HepG2 (cell line): ENCODE measurements at regions not wholly inside any gene's neighbourhood (a gene's known extent, or its start where the extent isn't known, plus 50 kb on each side); places are given as distances from the start of the nearest gene placed in this dataset.

ENCODE experiments used
- ATAC-seq: fragments of 200-7000 bp; cut with Tn5 transposase; 3 replicates; pipeline ENCODE4 v1.9.1; 2020; ENCODE audit warnings: mild to moderate bottlenecking, moderate library complexity
- BruUV-seq: library from RNA; stranded (reverse); fragments of 400-500 nt; replicated peaks from 2 replicates; lab custom pipeline; 2021; lab: Mats Ljungman, UMichigan
- CTCF ChIA-PET: fragments of 300-600 bp; formaldehyde crosslinking; extraction: SDS; loops from one replicate; lab custom pipeline; 2021; ENCODE audit warnings: low total read pairs, inconsistent platforms, low intra/inter-chr PET ratio; lab: Yijun Ruan, JAX
- POLR2A ChIA-PET: fragments of 350-600 bp; sonication (Branson Sonifier 250); formaldehyde crosslinking; loops from one replicate; lab custom pipeline; 2020; ENCODE audit warnings: antibody characterized with exemption, inconsistent platforms; lab: Yijun Ruan, JAX
- DNase-seq: peaks from one replicate; pipeline ENCODE4 v3.0.0-alpha.2; 2015; ENCODE audit warnings: low spot score
- FAIRE-seq: peaks from 3 replicates; lab custom pipeline; 2011; peaks lifted over from hg19 to GRCh38; lab: Jason Lieb, UNC
- H2AFZ ChIP-seq: one replicate; pipeline ENCODE4 v1.6.1; 2011; ENCODE audit warnings: low read length, inconsistent platforms
- H3K27ac ChIP-seq: fragments of 300-600 bp; 3 replicates; pipeline ENCODE4 v1.8.0; 2011; ENCODE audit warnings: mixed run types, mild to moderate bottlenecking, mixed read lengths, low read length, inconsistent platforms; ENCODE audit not compliant: insufficient read depth; ENCODE audit errors: extremely low read length
- H3K27me3 ChIP-seq, 2 experiments: fragments of 200-600 bp in 1 of 2; 2 replicates in 1 of 2; 3 replicates in 1 of 2; pipeline versions ENCODE4 v1.6.0 to v1.8.0; 2011; ENCODE audit warnings: low read length in 2 of 2, mild to moderate bottlenecking in 2 of 2, moderate library complexity in 2 of 2, inconsistent platforms in 1 of 2; ENCODE audit not compliant: insufficient read depth in 2 of 2, control insufficient read depth in 1 of 2
- H3K36me3 ChIP-seq, 2 experiments: fragments of 200-600 bp in 1 of 2; replicated peaks in 1 of 2; 2 replicates in 1 of 2; 3 replicates in 1 of 2; pipeline versions ENCODE4 v1.5.1 to v1.8.0; 2011; ENCODE audit warnings: low read length in 2 of 2, inconsistent platforms in 1 of 2; ENCODE audit not compliant: insufficient read depth in 2 of 2, control insufficient read depth in 1 of 2
- H3K4me1 ChIP-seq: 2 replicates; pipeline ENCODE4 v1.5.1; 2012; ENCODE audit warnings: low read length, inconsistent platforms; ENCODE audit not compliant: insufficient read depth
- H3K4me2 ChIP-seq: 2 replicates; pipeline ENCODE4 v1.6.0; 2011; ENCODE audit warnings: low read depth, low read length, inconsistent platforms
- H3K4me3 ChIP-seq, 3 experiments: fragments of 200-600 bp in 1 of 3; sonication (generic), shearing (Covaris generic) in 1 of 3; replicated peaks in 1 of 3; 2 replicates each; pipeline ENCODE4 v1.5.1; 2011 to 2016; ENCODE audit warnings: low read length in 3 of 3, inconsistent platforms in 2 of 3, low read depth in 2 of 3, mild to moderate bottlenecking in 2 of 3, control low read depth in 1 of 3, mixed read lengths in 1 of 3; ENCODE audit not compliant: insufficient read depth in 1 of 3
- H3K79me2 ChIP-seq: one replicate; pipeline ENCODE4 v1.6.1; 2011; ENCODE audit warnings: low read length, inconsistent platforms; ENCODE audit not compliant: insufficient read depth
- H3K9ac ChIP-seq: 2 replicates; pipeline ENCODE4 v1.6.0; 2011; ENCODE audit warnings: mild to moderate bottlenecking, low read depth, low read length, inconsistent platforms; ENCODE audit not compliant: insufficient read depth
- H3K9me3 ChIP-seq: 2 replicates; pipeline ENCODE4 v1.5.1; 2012; ENCODE audit warnings: mild to moderate bottlenecking, low read length
- H4K20me1 ChIP-seq: 2 replicates; pipeline ENCODE4 v1.6.0; 2011; ENCODE audit warnings: inconsistent platforms, mild to moderate bottlenecking, low read length, moderate library complexity; ENCODE audit not compliant: insufficient read depth
- BHLHE40 ChIP-seq: IDR thresholded peaks from 2 replicates; pipeline ENCODE4 v1.6.1; 2011; ENCODE audit warnings: low read length, improper control_type of control experiment
- HNF4A ChIP-seq: sonication (generic); formaldehyde crosslinking; IDR thresholded peaks from 2 replicates; pipeline ENCODE4 v1.4.0; 2020; ENCODE audit warnings: missing genetic modification reagents
- MAZ ChIP-seq, 2 experiments: sonication (generic) in 1 of 2; formaldehyde crosslinking in 1 of 2; IDR thresholded peaks; 2 replicates each; pipeline versions ENCODE4 v1.5.0 to v1.6.1; 2012 to 2020; ENCODE audit warnings: low read depth in 2 of 2, mild to moderate bottlenecking in 2 of 2, borderline replicate concordance in 1 of 2, improper control_type of control experiment in 1 of 2, low read length in 1 of 2, missing genetic modification reagents in 1 of 2, moderate library complexity in 1 of 2
- PHF5A ChIP-seq: IDR thresholded peaks from one replicate; pipeline ENCODE4 v1.6.1; 2018; ENCODE audit warnings: low read depth, missing genetic modification reagents; ENCODE audit not compliant: unreplicated experiment
- PITX1 ChIP-seq: sonication (generic); formaldehyde crosslinking; IDR thresholded peaks from 2 replicates; pipeline ENCODE4 v1.5.1; 2020; ENCODE audit warnings: mild to moderate bottlenecking, missing genetic modification reagents
- SMARCC2 ChIP-seq: fragments of 450-650 bp; IDR thresholded peaks from 2 replicates; pipeline ENCODE4 v1.6.1; 2017; ENCODE audit warnings: antibody characterized with exemption, mild to moderate bottlenecking
- TCF7 ChIP-seq: sonication (generic); IDR thresholded peaks from 2 replicates; pipeline ENCODE4 v1.6.1; 2016; ENCODE audit warnings: antibody characterized with exemption, low read depth
- TMF1 ChIP-seq: sonication (generic); formaldehyde crosslinking; IDR thresholded peaks from 2 replicates; pipeline ENCODE4 v1.8.1; 2022; ENCODE audit warnings: low read depth, missing genetic modification reagents
- ZFP62 ChIP-seq: sonication (generic); formaldehyde crosslinking; IDR thresholded peaks from 2 replicates; pipeline ENCODE4 v1.4.0; 2020; ENCODE audit warnings: missing genetic modification reagents
- ZNF207 ChIP-seq: fragments of 450-650 bp; IDR thresholded peaks from 2 replicates; pipeline ENCODE4 v1.6.1; 2016; ENCODE audit warnings: antibody characterized with exemption, borderline replicate concordance
- ZNF350 ChIP-seq: sonication (generic); formaldehyde crosslinking; IDR thresholded peaks from 2 replicates; pipeline ENCODE4 v1.4.0; 2020; ENCODE audit warnings: mild to moderate bottlenecking, low read depth, missing genetic modification reagents, borderline replicate concordance
- ZNF432 ChIP-seq: sonication (generic); formaldehyde crosslinking; IDR thresholded peaks from 2 replicates; pipeline ENCODE4 v1.5.0; 2020; ENCODE audit warnings: missing genetic modification reagents, mild to moderate bottlenecking, borderline replicate concordance
- ZNF441 ChIP-seq: sonication (generic); formaldehyde crosslinking; IDR thresholded peaks from 2 replicates; pipeline ENCODE4 v1.7.0; 2021; ENCODE audit warnings: missing genetic modification reagents, borderline replicate concordance
- ZNF484 ChIP-seq: sonication (generic); formaldehyde crosslinking; IDR thresholded peaks from 2 replicates; pipeline ENCODE4 v1.5.1; 2020; ENCODE audit warnings: mild to moderate bottlenecking, low read depth, missing genetic modification reagents, borderline replicate concordance
- ZNF562 ChIP-seq: sonication (generic); formaldehyde crosslinking; IDR thresholded peaks from 2 replicates; pipeline ENCODE4 v1.8.0; 2022; ENCODE audit warnings: missing genetic modification reagents, borderline replicate concordance
- ZUFSP ChIP-seq: sonication (generic); formaldehyde crosslinking; IDR thresholded peaks from 2 replicates; pipeline ENCODE4 v1.9.0; 2021; ENCODE audit warnings: missing genetic modification reagents, mild to moderate bottlenecking, borderline replicate concordance
- WGBS: methylation state at CpG from one replicate; pipeline ENCODE4 v1.1.6; 2017; ENCODE audit warnings: low lambda C conversion rate; 5-methylcytosine and 5-hydroxymethylcytosine counted together
- in situ Hi-C: cut with HindIII; loops from 2 replicates; pipeline ENCODE4 v1.10.0; 2017; ENCODE audit warnings: low pct_unique_long_range_greater_than_20kb; ENCODE audit not compliant: extremely low pct_ligation_motif_present
- intact Hi-C: fragments of 100-400 bp; cut with micrococcal nuclease; formaldehyde crosslinking; loops from one replicate; pipeline ENCODE4 v1.10.0; 2022; ENCODE audit not compliant: unreplicated experiment
- TF ChIP-seq, protein P1 (sequence below): sonication (generic); formaldehyde crosslinking; conservative IDR thresholded peaks from 2 replicates; pipeline ENCODE4 v1.4.0; 2020; ENCODE audit warnings: mild to moderate bottlenecking, missing genetic modification reagents, moderate library complexity
- TF ChIP-seq, protein P2 (sequence below): sonication (generic); formaldehyde crosslinking; IDR thresholded peaks from 2 replicates; pipeline ENCODE4 v1.4.0; 2020; ENCODE audit warnings: mild to moderate bottlenecking, missing genetic modification reagents
- TF ChIP-seq, protein P3 (sequence below): sonication (generic); formaldehyde crosslinking; IDR thresholded peaks from 2 replicates; pipeline ENCODE4 v1.5.0; 2020; ENCODE audit warnings: missing genetic modification reagents

GRCh38 chr7:25359471-25360059 lies 131.3 kb upstream of the NPVF start:
- no peak overlapping the region for H2AFZ ChIP-seq

More at GRCh38 chr7:25359471-25360059, 131.3 kb upstream of the NPVF start:
- Histone ChIP-seq H3K27me3 (no peaks in the 10 kb centered on the region), H4K20me1 (no peaks in the 10 kb centered on the region), H3K9ac (no peak overlapping the region), H3K4me3 (no peak overlapping the region), H3K9me3 (no peaks in the 10 kb centered on the region), H3K4me2 (no peak overlapping the region), H3K27ac (no peak overlapping the region), H3K36me3 (no peaks in the 10 kb centered on the region), H3K79me2 (no peaks in the 10 kb centered on the region), H3K4me1 (no peaks in the 10 kb centered on the region)
- DNase-seq (no peak), ATAC-seq (no peak), FAIRE-seq (no peak)
- POLR2A ChIA-PET = no interaction called here
- TF ChIP-seq BHLHE40 (no peak), HNF4A (CRISPR knock-in tag) (no peak), ZNF350 (CRISPR knock-in tag) (no peak), ZNF207 (no peak), MAZ (IDR thresholded peaks at IDR 0.05; ENCODE audit: borderline replicate concordance, low read depth, low read length) (no peak), MAZ (CRISPR knock-in tag; IDR thresholded peaks at IDR 0.05; ENCODE audit: low read depth) (no peak), ZNF484 (CRISPR knock-in tag) (no peak), ZNF441 (CRISPR knock-in tag) (no peak), ZFP62 (CRISPR knock-in tag) (no peak), TCF7 (no peak), ZNF562 (CRISPR knock-in tag) (no peak), PITX1 (CRISPR knock-in tag) (no peak), ZNF432 (CRISPR knock-in tag) (no peak), PHF5A (CRISPR knock-in tag) (no peak), TMF1 (CRISPR knock-in tag) (no peak), SMARCC2 (no peak), ZUFSP (CRISPR knock-in tag) (no peak)
- TF ChIP-seq, protein P1, sequence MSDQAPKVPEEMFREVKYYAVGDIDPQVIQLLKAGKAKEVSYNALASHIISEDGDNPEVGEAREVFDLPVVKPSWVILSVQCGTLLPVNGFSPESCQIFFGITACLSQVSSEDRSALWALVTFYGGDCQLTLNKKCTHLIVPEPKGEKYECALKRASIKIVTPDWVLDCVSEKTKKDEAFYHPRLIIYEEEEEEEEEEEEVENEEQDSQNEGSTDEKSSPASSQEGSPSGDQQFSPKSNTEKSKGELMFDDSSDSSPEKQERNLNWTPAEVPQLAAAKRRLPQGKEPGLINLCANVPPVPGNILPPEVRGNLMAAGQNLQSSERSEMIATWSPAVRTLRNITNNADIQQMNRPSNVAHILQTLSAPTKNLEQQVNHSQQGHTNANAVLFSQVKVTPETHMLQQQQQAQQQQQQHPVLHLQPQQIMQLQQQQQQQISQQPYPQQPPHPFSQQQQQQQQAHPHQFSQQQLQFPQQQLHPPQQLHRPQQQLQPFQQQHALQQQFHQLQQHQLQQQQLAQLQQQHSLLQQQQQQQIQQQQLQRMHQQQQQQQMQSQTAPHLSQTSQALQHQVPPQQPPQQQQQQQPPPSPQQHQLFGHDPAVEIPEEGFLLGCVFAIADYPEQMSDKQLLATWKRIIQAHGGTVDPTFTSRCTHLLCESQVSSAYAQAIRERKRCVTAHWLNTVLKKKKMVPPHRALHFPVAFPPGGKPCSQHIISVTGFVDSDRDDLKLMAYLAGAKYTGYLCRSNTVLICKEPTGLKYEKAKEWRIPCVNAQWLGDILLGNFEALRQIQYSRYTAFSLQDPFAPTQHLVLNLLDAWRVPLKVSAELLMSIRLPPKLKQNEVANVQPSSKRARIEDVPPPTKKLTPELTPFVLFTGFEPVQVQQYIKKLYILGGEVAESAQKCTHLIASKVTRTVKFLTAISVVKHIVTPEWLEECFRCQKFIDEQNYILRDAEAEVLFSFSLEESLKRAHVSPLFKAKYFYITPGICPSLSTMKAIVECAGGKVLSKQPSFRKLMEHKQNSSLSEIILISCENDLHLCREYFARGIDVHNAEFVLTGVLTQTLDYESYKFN (CRISPR knock-in tag) = no peak
- TF ChIP-seq, protein P2, sequence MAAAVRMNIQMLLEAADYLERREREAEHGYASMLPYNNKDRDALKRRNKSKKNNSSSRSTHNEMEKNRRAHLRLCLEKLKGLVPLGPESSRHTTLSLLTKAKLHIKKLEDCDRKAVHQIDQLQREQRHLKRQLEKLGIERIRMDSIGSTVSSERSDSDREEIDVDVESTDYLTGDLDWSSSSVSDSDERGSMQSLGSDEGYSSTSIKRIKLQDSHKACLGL (CRISPR knock-in tag) = no peak
- TF ChIP-seq, protein P3, sequence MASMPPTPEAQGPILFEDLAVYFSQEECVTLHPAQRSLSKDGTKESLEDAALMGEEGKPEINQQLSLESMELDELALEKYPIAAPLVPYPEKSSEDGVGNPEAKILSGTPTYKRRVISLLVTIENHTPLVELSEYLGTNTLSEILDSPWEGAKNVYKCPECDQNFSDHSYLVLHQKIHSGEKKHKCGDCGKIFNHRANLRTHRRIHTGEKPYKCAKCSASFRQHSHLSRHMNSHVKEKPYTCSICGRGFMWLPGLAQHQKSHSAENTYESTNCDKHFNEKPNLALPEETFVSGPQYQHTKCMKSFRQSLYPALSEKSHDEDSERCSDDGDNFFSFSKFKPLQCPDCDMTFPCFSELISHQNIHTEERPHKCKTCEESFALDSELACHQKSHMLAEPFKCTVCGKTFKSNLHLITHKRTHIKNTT (CRISPR knock-in tag) = no peak
- 2% methylated on average over 9 of the region's 9 CpGs for WGBS
- intact Hi-C loops = no loop called here
- in situ Hi-C loops = no loop called here
- CTCF ChIA-PET = no interaction called here
- no TSS peak for BruUV-seq
